GM18858 (cell line): ENCODE measurements at regions not wholly inside any gene's neighbourhood (a gene's known extent, or its start where the extent isn't known, plus 50 kb on each side); places are given as distances from the start of the nearest gene placed in this dataset.
"Not testable (repeated sequence)": the region's sequence is repeated elsewhere in the genome, so short reads cannot be mapped to it uniquely, and the experiment has no call there.

Experiments
- ATAC-seq: cut with Tn5 transposase; IDR thresholded peaks from one replicate; pipeline ENCODE4 v1.9.1; 2021; ENCODE audit not compliant: unreplicated experiment

DNA sequence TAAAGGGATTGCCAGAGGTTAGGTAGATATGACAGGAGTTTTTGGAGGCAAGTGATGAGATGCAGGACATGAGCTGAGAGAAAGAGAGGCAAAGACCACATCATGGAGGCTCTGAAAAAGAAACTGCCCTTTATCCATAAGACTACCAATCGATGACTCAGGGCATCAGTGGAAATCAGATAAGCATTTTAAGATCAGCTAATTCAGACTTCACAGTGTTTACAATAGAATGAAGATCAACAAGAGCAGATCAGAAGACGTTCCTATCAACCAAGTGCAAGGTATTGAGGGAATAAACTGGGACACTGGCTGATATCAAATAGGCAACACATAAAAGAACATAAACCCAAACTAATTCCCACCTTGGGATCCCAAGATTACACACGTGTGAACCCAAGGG, 227.2 kb downstream of the SLCO4C1 start:
- ATAC-seq = no peak

DNA sequence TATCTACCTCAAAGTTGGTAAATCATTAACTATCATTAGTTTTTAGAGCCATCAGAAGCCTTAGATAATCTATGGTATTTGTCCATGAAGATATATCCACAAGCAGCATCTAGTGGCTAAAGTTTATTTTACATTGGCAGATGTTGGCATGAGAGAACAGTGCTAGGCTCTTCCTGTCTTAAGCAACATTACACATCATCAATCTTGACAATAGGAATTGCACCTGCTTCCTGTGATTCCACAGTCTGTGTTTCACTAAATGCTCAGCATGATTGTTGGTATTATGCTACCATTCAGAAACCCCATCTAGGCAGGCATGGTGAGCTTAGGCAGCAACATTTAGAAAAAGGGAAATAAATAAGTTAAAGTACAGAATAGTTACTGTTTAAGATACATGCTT, 246.6 kb downstream of the SLCO4C1 start:
- no peak for ATAC-seq

DNA sequence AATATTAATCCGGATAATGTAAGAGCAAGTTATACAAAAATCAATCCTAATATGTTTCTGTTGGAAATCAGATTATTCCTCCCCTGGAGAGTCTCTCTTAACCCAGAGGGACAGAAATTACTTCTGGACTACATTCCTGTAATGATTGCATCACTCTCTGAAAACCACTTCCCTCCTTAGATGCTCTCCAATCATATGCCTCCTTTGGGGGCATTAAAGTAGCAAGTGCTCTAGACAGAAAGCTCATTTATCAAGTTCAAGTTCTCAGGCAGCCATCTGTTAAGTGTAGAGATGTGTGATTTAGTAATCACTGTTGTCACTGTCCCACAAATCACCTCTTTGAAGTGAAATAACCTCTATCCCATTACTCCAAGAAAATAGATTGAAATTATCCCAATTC, 247.1 kb downstream of the SLCO4C1 start:
- no peak for ATAC-seq

DNA sequence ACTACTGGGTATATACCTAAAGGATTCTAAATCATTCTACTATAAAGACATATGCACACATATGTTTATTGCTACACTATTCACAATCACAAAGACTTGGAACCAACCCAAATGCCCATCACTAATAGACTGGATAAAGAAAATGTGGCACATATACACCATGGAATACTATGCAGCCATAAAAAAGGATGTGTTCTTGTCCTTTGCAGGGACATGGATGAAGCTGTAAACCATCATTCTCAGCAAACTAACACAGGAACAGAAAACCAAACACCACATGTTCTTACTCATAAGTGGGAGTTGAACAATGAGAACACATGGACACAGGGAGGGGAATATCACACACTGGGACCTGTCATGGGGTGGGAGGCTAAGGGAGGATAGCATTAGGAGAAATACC, 249.0 kb downstream of the SLCO4C1 start:
- not testable (repeated sequence) for ATAC-seq

DNA sequence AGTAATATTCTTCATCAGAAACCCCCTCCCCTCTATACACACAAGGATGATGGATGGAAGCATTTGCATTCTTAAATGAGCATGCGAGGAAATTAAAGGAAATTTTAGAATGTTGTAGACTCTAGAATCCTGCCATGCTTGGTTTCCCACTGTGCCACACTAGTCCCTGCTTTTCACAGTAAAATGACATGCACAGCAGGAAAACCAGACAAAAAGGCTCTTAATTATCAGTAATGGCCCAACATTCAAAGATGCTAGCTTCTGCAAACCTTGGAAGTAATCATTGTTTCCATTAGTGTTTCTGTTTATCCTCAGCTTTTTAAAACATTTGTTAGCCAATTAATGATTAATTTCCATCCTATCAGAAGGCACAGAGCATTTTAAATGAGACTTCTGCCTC, 255.8 kb downstream of the SLCO4C1 start:
- no peak for ATAC-seq

DNA sequence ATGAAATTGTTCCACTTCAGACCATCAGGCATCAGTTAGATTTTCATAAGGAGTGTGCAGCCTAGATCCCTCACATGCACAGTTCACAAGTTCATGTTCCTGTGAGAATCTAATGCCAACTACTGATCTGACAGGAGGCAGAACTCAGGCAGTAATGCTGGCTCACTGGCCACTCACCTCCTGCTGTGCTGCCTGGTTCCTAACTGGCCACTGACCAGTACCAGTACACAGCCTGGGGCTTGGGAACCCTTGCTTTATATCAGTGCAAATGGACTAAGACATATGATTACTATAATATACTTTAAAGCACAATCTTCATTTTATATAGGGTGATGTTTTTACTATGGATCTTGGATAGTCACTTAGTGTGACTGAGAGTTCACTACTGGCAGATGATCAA, 259.2 kb downstream of the SLCO4C1 start:
- no peak for ATAC-seq

DNA sequence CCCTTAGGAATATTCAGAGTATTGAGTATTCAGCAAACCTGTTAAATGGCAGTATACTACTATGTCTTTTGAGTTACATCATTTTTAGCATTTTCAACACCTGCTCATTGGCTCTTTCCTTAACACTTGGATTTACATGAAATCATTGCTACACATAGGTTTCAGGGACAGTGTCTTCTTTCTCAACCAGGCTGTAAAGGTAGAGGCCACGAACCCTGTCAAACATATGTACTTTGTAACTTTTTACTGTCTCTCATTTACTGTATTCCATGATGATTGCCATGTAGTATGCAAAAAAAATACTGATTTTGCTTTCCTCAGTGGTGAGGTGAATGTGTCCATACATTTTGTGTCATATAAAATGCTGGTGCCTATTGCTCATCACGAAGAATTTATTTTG, 264.4 kb downstream of the SLCO4C1 start:
- ATAC-seq = no peak

DNA sequence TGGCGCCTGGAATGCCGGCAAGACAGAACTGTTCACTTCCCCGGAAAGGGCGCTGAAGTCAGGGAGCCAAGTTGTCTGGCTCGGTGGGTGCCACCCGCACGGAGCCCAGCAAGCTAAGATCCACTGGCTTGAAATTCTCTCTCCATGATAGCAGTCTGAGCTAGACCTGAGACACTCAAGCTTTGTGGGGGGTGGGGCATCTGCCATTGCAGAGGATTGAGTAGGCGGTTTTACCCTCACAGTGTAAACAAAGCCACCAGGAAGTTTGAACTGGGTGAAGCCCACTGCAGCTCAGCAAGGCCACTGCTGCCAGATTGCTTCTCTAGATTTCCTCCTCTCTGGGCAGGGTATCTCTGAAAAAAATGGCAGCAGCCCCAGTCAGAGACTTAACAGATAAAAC, 277.4 kb downstream of the SLCO4C1 start:
- no peak for ATAC-seq

DNA sequence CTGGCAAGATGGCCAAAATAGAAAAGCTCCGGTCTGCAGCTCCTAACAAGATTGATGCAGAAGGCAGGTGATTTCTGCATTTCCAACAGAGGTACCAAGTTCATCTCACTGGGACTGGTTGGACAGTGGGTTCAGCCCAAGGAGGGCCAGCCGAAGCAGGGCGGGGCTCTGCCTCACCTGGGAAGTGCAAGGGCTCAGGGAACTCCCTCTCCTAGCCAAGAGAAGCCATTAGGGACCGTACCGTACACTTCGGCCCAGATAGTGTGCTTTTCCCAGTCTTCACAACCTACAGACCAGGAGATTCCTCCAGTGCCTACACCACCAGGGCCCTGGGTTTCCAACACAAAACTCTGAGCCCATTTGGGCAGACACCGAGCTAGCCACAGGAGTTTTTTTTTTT, 277.8 kb downstream of the SLCO4C1 start:
- no peak for ATAC-seq

DNA sequence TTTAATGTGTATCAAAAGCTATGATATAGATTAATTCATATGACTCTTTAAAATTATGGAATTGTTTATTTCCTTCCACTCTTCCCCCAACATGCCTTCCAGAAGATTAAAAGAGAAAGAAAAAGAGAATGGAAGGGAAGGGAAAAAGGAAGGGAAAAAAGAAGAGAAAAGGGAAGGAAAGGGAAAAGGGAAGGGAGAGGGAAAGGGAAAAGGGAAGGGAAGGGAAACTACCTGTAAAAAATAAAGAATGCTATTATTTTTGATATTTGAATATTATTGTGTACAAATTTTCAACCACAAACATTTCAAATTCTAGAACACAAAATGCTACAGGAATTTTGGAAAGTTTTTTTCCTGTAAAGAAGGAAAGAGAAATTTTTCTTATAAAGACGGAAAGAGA, 281.7 kb downstream of the SLCO4C1 start:
- ATAC-seq = no peak

DNA sequence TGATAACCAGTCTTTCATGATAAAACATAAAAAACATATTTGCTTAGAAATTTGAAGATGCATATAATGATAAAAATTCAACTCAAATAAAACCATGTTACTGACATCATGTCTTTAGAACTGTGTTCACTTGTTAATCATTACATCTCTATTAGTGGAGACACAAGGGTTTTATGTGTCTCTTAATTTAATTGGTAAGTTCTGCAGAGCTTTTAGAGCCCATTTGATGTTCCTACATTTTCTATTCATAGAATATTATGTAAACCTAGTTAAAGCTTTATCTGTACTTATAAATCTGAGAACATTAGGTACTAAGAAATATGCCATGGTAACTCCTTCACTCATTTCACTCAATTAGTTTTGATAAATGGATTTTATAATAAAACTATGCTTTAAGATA, 285.4 kb downstream of the SLCO4C1 start:
- no peak for ATAC-seq

DNA sequence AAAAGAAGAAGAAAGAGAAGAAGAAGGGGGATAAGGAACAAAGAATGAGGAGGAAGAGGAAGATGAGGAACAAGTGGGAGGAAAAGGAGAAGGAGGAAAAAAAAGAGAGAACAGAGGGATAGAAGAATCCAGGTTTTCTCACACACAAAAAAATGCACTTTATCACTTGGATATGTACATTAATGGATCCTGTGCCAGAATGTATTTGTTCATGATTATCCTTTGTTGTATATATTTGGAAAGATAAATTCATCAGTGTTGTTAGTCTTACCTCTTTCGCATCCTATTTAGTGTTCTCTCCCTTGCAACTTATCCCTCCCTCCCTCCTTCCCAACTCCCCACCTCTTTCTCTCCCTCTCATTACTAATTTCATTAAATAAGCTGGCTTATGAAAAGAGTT, 298.8 kb downstream of the SLCO4C1 start:
- ATAC-seq = no peak

DNA sequence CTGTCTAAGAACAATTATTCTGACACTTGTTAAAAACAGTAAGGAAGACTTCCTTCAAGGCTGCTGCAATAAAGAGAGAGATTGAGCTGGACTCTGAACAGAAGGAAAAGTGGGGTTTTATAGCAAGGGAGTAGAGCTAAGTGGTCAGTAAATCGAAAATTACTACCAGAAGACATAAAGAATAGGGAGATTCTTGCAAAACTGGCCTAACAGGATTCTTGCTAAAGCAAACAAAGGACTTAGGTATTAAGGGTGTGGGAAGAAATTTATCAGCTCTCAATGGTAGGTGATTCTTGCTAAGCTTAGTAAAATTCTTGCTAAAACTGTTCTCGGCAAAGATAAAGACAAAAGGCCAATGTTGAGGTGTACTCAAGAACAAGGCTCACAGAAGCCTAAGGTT, 300.5 kb downstream of the SLCO4C1 start:
- ATAC-seq = no peak

DNA sequence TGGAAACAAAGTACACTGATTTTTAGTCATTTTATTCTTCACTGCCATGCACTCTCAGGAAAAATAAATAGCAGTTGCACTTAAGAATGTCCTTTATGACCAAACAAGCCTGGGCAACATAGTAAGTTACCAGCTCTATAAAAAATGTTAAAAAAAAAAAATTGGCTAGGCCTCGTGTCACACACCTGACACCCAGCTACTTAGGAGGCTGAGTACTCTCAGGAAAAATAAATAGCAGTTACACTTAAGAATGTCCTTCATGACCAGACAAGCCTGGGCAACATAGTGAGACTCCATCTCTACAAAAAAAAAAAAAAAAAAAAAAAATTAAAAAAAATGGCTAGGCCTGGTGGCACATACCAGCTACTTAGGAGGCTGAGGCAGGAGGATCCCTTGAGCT, 304.6 kb downstream of the SLCO4C1 start:
- no peak for ATAC-seq

DNA sequence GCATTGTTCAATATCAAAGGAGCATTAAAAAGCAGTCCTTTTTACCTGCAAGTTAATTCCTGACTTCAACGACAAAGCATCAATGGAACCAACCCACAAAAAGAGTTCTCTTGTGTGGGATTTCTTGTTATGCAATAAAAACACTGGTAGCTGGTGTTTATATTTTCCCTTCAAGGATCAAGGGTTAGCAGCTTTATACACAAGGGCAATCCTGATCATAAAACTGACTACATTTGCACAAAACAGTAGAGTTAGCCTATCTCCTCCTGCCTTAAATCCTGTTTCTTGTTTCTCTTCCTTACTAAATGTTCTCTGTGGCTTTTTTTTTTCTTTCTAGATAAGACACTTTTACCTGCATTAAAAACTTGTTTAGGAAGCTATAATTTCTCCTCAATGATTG, 306.4 kb downstream of the SLCO4C1 start:
- ATAC-seq = no peak

DNA sequence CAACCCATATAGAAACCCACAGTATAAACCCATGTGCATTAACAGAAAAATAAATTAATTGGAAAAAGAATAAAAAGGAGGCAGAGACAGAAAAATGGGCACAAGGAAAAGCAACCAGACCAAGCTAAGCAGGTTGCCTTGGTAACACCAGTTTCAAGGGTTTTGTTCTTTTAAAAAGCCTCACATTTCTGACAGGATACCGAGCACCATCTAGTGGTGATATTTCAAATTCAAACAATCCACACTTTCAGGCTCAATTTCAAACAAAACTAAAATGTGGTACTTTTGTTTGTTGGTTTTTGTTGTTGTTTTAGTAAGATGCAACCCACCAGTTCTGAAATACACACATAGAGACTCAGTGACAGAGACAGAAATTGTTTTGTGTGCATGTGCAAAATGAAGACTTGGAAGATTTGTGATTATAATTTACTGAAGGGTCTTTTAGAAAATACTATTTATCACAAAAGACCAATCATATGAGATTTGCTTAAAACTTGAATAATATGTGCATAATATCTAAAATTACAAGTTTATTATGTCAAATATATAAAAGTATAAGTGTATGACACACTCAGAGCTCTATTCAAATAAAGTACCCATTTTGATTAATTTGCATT, 318.2 kb downstream of the SLCO4C1 start:
- ATAC-seq = peak; percentile 95

DNA sequence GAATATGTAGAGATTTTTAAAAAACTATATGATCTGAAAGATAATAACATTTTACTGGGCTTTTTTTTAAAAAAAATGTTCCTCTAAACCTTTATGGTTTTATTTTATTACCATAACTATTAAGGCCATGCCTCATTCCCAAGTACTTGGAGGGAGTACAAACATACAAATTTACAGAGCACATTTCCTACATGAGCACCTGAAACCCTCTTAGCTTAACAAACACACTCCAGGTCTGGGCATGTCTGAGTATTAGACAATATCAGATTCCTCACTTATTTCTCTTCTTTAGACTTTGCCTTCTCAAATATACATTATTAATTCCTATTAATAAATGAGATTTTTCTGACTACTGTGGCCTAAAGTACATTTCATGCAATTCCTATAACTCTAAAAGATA, 319.2 kb downstream of the SLCO4C1 start:
- no peak for ATAC-seq

DNA sequence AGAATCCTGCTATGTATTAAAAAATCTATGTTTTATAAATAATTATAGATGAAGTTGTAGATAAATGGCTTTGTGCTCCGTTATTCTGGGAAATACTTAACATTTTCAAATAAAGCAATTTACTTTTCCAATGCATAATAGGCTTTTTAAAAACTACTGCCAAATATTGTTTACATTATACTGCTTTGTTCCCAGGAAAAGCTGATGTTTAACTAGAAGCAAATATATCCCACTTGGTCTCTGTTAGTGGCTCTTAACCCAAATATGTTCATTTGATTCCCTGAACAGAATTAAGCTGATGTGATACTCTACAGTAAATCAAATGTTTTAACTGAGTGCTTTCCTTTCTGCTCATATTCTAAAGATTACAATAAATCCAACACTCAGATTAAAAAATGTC, 326.3 kb downstream of the SLCO4C1 start:
- ATAC-seq = no peak

DNA sequence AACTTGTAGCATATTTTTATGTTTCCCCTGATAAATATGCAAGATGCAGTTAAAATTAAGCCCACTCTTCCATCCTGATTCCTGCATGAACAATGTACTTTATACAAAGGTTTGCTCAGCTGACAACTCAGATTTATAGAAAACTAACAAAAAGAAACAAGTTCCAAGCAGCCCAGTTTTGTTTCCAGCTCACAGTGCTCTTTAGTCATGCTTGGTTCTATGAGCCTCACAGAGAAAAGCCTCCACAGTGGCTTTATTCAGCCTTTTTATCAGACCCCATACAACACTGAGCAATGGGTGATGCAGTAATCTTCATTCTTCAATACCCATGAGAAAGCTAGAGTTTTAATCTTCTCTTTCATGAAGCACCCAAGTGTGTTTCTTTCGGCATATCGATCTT, 329.6 kb downstream of the SLCO4C1 start:
- ATAC-seq = no peak

DNA sequence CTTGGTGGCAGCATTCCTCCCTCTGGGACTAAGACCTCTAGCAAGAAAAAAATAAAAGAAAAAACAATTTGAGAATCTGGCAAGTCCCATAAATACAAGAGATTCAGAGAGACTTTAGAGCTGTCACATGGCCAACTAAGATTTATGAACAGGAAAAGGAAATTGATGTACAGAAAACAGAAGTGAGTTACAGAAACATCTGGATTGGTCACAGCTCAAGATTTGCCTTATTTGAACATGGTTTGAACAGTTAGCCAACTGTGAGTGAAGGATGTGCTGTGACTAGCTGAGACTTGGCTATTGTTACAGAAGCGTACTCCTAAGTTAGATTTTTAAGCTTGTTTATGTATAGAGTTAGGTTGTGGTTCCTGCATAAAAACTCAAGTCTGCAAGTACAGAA, 340.2 kb downstream of the SLCO4C1 start:
- no peak for ATAC-seq

DNA sequence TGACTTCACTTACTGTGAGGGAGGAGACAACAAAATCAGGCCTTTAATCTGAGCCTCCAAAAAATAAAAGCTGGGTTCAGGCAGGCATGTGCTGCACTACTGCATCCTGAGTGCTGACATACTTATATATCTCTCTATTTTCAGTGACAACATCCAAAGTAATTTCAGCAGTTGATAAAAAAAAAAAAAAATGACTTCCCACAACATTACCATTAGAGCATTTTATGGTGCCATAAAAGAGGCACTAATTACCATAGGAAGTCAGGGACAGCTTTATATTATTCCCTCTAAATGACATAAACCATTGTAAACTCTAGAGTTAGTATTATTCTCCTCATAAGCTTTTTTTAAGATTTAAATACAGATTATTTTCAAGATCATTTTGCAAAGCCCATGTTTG, 346.1 kb downstream of the SLCO4C1 start:
- no peak for ATAC-seq

DNA sequence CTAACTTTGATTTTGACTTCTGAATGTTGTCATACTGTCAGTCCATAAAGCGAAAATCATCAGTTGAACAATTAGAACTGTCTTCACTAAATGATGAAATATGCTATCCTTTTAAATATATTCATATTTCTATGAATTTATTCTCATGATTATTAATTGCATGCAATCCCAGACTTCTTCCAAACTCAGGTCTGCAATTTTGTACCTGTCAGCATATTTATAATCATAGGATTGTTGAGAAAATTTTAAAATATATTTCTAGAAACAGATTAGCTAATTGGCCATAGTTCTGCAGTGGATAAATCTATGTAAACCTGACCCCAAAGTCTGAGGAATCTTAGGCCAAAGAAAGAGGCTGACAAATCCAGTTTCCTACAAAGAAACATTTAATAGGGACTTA, 347.5 kb downstream of the SLCO4C1 start:
- ATAC-seq = no peak

DNA sequence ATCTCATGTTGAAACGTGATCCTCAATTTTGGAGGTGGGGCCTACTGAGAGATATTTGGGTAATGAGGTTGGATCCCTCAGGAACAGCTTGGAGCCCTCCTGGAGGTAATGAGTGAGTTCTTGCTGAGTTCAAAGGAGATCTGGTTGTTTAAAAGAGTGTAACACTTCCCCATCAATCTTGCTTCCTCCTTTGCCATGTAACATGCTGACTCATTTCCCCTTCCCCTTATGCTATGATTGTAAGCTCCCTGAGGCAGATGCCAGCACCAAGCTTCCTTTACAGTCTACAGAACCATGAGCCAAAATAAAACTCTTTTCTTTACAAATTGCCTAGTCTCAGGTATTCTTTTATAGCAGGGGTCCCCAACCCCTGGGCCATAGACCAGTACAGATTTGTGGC, 352.3 kb downstream of the SLCO4C1 start:
- ATAC-seq = no peak
